ENCODE measurements at regions not wholly inside any gene's neighbourhood (a gene's known extent, or its start where the extent isn't known, plus 50 kb on each side); places are given as distances from the start of the nearest gene placed in this dataset.

DNA sequence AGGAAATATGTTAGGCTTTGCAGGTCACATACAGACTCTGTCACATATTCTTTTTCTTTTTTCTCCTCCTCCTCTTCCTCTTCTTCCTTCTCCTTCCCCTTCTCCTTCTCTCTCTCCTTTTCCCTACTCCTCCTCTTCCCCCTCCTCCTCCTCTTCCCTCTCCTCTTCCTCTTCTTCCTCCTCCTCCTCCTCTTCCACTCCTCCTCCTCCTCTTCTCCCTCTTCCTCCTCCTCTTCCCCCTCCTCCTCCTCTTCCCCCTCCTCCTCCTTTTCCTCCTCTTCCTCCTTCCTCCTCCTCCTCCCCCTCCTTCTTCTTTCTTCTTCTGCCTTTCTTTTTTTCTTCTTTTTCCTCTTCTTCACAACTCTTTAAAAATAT is 159.8 kb downstream of the KIF20B start:
- DNase-seq (ENCODE audit: low spot score), result no peak
- Mint-ChIP-seq H3K27ac (peak overlapping the region; percentile 79), H3K36me3 (ENCODE audit: low read depth) (no peaks in the 10 kb centered on the region), H3K4me1 (ENCODE audit: low read depth) (peaks cover 20% of the 10 kb centered on the region), H3K27me3 (ENCODE audit: insufficient read depth) (peaks cover 2% of the 10 kb centered on the region), H3K4me3 (peak overlapping the region; percentile 13), H3K9me3 (no peaks in the 10 kb centered on the region)
- intact Hi-C loops (cut with micrococcal nuclease), result loop anchor here (1.0 to 10.0 kb wide), 3 partner anchors 24 to 366 kb away; partner anchors contain the start of gene KIF20B

DNA sequence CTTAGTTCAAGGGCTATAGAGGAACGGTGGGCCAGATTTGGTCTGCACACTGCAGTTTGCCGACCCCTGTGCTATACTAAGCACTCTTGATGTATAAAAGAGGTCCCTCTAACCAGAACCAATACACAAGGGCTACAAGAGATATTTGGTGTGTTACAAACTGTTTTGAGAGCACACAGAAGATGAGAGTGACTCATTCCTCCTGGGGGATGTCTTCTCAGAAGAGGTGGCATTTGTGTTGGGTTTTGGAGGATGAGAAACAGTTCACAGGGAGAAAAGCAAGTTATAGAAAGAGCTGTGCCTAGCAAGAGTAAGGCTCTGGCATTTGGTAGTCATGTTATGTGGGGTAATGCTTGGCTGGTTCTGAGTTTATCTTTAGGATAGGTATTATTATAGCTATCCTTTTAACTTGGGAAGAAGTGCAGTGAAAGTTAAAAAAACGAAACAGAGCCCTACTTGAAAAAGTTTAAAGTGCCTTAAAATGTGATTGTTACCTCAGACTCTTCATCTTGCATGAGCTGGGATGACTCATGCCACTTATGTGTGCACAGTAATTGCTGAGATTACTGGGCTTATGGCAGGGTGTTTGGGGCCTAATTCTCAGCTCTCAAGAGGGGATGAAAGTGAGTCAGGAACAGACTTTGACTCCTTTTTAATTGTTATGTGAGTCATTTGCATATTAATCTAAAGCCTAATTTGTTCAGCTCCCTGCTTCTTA is 160.4 kb downstream of the KIF20B start:
- H3K4me3 Mint-ChIP-seq, result peak overlapping the region; percentile 13
- peaks cover 2% of the 10 kb centered on the region for H3K27me3 Mint-ChIP-seq (ENCODE audit: insufficient read depth)
- H3K9me3 Mint-ChIP-seq, result no peaks in the 10 kb centered on the region
- DNase-seq (ENCODE audit: low spot score), result no peak
- H3K27ac Mint-ChIP-seq, result peak overlapping the region; percentile 79
- intact Hi-C loops (cut with micrococcal nuclease), result loop anchor here (1.0 to 10.0 kb wide), 4 partner anchors 24 to 365 kb away; partner anchors contain the start of gene KIF20B
- peaks cover 20% of the 10 kb centered on the region for H3K4me1 Mint-ChIP-seq (ENCODE audit: low read depth)
- no peaks in the 10 kb centered on the region for H3K36me3 Mint-ChIP-seq (ENCODE audit: low read depth)

DNA sequence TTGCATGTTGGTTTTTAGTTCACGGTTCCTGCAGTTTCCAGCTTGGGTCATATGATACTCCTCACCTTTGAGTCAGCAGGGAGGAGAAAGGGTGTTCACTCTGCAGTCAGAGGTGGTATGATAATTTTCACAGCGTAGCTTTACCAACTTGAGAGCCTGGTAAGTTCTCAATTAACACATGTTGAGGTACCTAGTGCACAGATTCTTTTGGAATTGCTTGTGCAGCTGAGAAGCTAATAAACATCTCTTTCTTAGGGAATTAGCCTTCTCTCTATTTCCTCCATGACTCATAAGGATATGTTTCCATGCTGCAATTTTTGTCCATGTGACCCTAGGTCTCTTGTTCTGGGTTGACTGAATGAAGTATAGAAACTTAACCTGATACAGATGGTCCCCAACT is 166.6 kb downstream of the KIF20B start:
- H3K9me3 Mint-ChIP-seq, result no peaks in the 10 kb centered on the region
- no peak overlapping the region for H3K4me3 Mint-ChIP-seq
- H3K36me3 Mint-ChIP-seq (ENCODE audit: low read depth), result no peaks in the 10 kb centered on the region
- no peak for DNase-seq (ENCODE audit: low spot score)
- H3K27me3 Mint-ChIP-seq (ENCODE audit: insufficient read depth), result peaks cover 4% of the 10 kb centered on the region
- H3K27ac Mint-ChIP-seq, result no peak overlapping the region
- intact Hi-C loops (cut with micrococcal nuclease), result loop anchor here (10.0 kb wide), 1 partner anchor 163 kb away; the partner anchor contains the start of gene KIF20B
- no peaks in the 10 kb centered on the region for H3K4me1 Mint-ChIP-seq (ENCODE audit: low read depth)

DNA sequence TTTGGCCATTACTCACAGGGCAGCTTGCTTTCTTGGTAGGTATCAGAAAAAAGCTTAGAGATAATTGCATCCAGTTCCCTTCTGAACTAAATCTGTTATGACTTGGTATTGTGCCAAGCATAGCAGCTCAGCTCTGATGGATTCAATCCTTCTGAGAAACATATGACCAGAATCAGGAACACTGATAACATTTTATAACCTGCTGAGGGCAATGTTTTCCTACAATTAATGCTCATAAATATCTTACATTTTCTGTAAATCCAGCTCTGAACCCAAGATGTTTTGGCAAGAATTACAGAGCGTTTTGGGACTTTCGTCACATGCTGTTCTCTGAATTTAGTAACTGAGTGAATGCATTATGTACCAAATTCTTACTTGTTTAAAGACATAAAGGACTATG is 167.8 kb downstream of the KIF20B start:
- no peak for DNase-seq (ENCODE audit: low spot score)
- intact Hi-C loops (cut with micrococcal nuclease), result loop anchor here (10.0 kb wide), 1 partner anchor 164 kb away; the partner anchor contains the start of gene KIF20B
- Mint-ChIP-seq H3K9me3 (no peaks in the 10 kb centered on the region), H3K4me3 (no peak overlapping the region), H3K27ac (no peak overlapping the region), H3K36me3 (ENCODE audit: low read depth) (no peaks in the 10 kb centered on the region), H3K4me1 (ENCODE audit: low read depth) (no peaks in the 10 kb centered on the region), H3K27me3 (ENCODE audit: insufficient read depth) (peaks cover 8% of the 10 kb centered on the region)

DNA sequence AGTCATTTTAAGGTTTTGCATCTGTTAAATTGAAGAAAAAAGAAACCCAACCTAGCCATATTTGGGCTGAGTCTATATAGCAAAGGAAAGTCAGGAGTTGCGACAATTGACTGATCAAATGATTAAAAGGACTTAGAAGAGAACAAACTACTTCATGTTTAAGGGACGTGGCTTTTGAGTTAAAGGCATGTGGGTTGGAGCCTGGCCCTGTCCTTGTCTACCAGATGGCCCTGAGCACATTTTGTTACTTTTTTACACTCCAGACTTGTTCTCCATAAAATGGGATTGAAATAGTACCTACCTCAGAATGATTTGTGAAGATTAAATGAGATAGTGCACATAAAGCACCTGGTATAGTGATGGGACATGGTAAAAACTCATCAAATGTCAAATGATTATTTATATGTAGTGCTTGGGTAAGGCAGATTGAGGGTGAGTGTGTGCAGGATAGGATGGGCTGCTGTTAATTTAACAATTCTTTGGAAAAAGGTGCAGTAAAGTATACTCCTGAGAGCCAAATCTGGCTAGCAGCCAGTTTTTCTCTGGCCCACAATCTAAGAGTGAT is 168.3 kb downstream of the KIF20B start:
- intact Hi-C loops (cut with micrococcal nuclease), result loop anchor here (10.0 kb wide), 1 partner anchor 165 kb away; the partner anchor contains the start of gene KIF20B
- Mint-ChIP-seq H3K4me1 (ENCODE audit: low read depth) (no peaks in the 10 kb centered on the region), H3K36me3 (ENCODE audit: low read depth) (no peaks in the 10 kb centered on the region), H3K27ac (no peak overlapping the region), H3K27me3 (ENCODE audit: insufficient read depth) (peaks cover 8% of the 10 kb centered on the region), H3K4me3 (no peak overlapping the region), H3K9me3 (no peaks in the 10 kb centered on the region)
- no peak for DNase-seq (ENCODE audit: low spot score)

DNA sequence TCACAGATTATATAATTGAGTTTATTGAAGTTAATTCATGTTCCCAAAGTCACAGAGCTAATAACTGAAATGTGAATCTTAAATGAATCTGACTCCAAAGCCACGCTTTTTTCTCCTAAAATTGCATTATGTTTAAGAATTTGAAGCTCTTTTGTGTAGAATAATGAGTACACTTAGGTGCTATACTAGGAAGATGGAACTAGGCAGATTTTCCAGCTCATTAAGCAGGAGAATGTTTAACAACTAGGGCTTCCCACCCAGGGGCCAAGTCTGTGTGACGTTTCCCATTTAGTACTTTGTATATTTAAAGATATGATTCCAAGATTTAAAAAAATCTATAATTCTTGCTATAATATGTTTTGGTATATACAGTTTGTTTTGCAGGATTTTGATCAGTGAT is 169.5 kb downstream of the KIF20B start:
- no peak for DNase-seq (ENCODE audit: low spot score)
- Mint-ChIP-seq H3K36me3 (ENCODE audit: low read depth) (no peaks in the 10 kb centered on the region), H3K4me1 (ENCODE audit: low read depth) (no peaks in the 10 kb centered on the region), H3K27ac (no peak overlapping the region), H3K4me3 (no peak overlapping the region), H3K9me3 (no peaks in the 10 kb centered on the region), H3K27me3 (ENCODE audit: insufficient read depth) (peaks cover 7% of the 10 kb centered on the region)
- intact Hi-C loops (cut with micrococcal nuclease), result no loop called here

DNA sequence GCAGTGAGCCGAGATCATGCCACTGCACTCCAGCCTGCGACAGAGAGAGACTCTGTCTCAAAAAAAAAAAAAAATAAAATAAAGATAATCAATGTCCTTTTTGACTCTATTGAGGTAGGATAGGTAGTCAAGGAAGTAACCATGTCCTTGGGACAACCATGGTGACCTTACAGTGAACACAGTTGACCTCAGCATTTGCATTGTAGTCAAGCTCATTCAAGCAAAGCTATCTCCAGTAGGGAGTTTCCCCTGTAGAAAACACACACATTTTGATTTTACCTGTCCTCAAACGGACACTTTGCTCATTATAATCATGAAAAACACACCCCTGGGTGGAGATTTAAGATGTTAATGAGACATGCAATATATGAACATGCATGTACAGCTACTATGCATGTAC is 171.7 kb downstream of the KIF20B start:
- Mint-ChIP-seq H3K4me1 (ENCODE audit: low read depth) (no peaks in the 10 kb centered on the region), H3K9me3 (no peaks in the 10 kb centered on the region), H3K27ac (no peak overlapping the region), H3K27me3 (ENCODE audit: insufficient read depth) (peaks cover 7% of the 10 kb centered on the region), H3K4me3 (no peak overlapping the region), H3K36me3 (ENCODE audit: low read depth) (no peaks in the 10 kb centered on the region)
- intact Hi-C loops (cut with micrococcal nuclease), result no loop called here
- no peak for DNase-seq (ENCODE audit: low spot score)

DNA sequence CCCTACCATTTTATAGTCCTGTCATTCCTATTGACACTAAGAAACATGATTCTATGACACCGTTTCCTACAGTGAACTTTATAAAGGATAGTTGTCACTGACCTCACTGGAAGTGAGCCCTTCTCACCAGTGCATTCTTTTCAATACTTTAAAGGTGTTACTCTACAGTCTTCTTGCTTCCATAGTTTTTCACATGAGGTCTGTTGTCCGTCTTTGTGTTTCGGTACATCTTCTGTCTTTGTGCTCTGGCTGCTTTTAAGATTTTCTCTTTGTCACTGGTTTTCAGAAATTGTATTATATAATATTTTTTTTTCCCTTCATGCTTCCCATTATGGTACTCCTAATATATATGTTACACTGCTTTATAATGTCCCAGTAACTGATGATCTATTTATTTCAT is 174.2 kb downstream of the KIF20B start:
- Mint-ChIP-seq H3K27me3 (ENCODE audit: insufficient read depth) (peaks cover 9% of the 10 kb centered on the region), H3K9me3 (no peaks in the 10 kb centered on the region), H3K27ac (no peak overlapping the region), H3K4me1 (ENCODE audit: low read depth) (no peaks in the 10 kb centered on the region), H3K36me3 (ENCODE audit: low read depth) (no peaks in the 10 kb centered on the region), H3K4me3 (no peak overlapping the region)
- no peak for DNase-seq (ENCODE audit: low spot score)
- intact Hi-C loops (cut with micrococcal nuclease), result no loop called here

DNA sequence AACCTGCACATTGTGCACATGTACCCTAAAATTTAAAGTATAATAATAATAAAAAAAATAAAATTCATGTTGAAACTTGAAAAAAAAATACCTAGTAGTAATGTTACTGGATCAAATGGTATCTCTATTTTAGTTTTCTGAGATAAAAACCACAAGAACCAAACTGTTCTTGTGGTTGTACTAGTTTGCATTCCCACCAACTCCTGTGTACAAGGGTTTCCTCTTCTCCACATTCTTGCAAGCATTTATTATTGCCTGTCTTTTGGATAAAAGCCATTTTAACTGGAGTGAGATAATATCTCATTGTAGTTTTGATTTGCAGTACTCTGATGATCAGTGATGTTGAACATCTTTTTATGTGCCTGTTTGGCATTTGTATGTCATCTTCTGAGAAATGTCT is 177.7 kb downstream of the KIF20B start:
- Mint-ChIP-seq H3K27me3 (ENCODE audit: insufficient read depth) (peaks cover 22% of the 10 kb centered on the region), H3K4me1 (ENCODE audit: low read depth) (no peaks in the 10 kb centered on the region), H3K9me3 (no peaks in the 10 kb centered on the region), H3K27ac (no peak overlapping the region), H3K4me3 (no peak overlapping the region), H3K36me3 (ENCODE audit: low read depth) (no peaks in the 10 kb centered on the region)
- no peak for DNase-seq (ENCODE audit: low spot score)
- intact Hi-C loops (cut with micrococcal nuclease), result no loop called here

DNA sequence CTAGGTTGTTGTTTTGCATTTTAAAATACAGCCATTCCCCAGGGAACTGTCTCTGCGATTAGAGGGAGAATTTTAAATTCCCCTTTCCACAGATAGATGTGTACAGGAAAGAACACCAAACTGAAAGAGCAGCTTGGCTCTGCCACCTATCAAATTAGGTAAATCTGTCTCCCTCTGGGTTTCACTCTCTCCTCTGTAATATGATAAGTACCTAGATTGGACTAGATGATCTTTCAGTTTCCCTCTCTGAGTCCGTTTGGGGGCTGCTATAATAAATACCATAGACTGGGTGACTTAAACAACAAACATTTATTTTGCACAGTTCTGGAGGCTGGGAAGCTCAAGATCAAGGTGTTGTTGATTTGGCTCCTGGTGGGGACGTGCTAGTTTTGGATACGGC is 186.0 kb downstream of the KIF20B start:
- Mint-ChIP-seq H3K4me3 (no peak overlapping the region), H3K27me3 (ENCODE audit: insufficient read depth) (peaks cover 16% of the 10 kb centered on the region), H3K4me1 (ENCODE audit: low read depth) (no peaks in the 10 kb centered on the region), H3K27ac (no peak overlapping the region), H3K36me3 (ENCODE audit: low read depth) (no peaks in the 10 kb centered on the region), H3K9me3 (no peaks in the 10 kb centered on the region)
- intact Hi-C loops (cut with micrococcal nuclease), result no loop called here
- no peak for DNase-seq (ENCODE audit: low spot score)

DNA sequence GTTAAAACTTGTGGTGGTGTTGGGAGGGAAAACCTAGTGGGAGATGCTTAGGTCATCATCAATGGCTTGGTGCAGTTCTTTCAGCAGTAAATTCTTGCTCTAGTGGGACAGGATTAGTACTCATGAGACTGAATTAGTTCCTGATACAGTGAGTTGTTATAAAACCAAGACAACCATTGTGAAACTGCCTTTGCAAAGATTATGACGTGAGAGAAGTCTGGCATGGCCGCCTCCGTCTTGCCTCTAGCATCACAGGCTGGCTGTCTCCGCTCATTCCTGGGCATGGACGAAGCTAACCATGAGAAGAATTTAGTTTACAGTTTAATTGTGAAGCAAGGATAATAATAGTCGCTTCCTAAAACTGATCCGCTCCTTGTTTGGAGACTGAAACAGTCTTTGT is 186.4 kb downstream of the KIF20B start:
- Mint-ChIP-seq H3K36me3 (ENCODE audit: low read depth) (no peaks in the 10 kb centered on the region), H3K27ac (no peak overlapping the region), H3K4me3 (no peak overlapping the region), H3K27me3 (ENCODE audit: insufficient read depth) (peaks cover 12% of the 10 kb centered on the region), H3K4me1 (ENCODE audit: low read depth) (no peaks in the 10 kb centered on the region), H3K9me3 (no peaks in the 10 kb centered on the region)
- DNase-seq (ENCODE audit: low spot score), result no peak
- intact Hi-C loops (cut with micrococcal nuclease), result no loop called here

DNA sequence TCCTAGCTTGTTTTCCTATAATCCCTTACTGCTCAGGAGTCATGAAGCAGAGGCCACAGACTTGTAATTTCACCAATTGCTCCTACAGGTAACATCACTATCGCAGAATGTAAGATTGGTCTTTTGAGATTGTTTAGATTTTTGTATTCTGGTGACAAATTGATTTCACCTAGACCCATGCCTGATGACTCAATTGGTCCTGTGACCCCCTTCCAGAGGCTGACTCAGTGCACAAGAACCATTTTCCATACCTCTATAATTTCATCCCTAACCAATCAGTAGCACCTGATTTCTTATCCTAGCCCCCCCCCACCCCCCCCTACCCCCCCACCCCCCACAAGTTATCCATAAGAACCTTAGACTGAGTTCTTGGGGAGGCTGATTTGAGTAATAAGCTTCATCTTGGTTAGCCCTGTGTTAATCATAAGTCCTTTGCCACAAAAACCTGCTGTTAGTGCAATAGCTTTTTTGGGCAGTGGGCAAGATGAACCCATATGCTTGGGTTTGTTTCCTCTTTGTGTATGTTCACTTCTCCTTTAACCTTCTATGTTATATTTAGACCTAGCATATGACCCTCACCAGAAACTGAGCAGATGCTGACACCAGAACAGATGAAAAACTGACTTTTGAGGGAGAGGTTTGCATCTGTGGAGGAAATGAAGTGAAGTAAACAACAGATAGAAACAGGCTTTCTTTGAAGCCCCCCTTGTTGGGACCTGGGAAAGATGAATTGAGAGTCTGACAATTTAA is 187.1 kb downstream of the KIF20B start:
- H3K27ac Mint-ChIP-seq, result no peak overlapping the region

DNA sequence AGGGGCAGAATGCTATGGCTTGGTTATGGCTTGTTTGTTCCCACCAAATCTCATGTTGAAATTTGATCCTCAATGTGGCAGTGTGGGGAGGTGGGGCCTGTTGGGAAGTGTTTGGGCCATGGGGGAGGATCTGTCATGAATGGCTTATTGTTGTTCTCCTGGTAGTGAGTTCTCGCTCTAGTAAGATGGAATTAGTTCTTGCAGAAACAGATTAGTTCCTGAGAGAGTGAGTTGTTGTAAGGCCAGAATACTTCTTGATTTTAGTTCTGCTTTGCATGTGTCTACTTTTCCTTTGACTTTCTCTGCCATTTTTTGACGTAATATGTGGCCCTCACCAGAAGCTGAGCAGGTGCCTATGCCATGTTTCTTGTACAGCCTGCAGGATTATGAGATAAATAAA is 188.2 kb downstream of the KIF20B start:
- no peaks in the 10 kb centered on the region for H3K4me1 Mint-ChIP-seq (ENCODE audit: low read depth)
- H3K27ac Mint-ChIP-seq, result no peak overlapping the region
- no peak for DNase-seq (ENCODE audit: low spot score)
- no peaks in the 10 kb centered on the region for H3K36me3 Mint-ChIP-seq (ENCODE audit: low read depth)
- no peak overlapping the region for H3K4me3 Mint-ChIP-seq
- H3K9me3 Mint-ChIP-seq, result no peaks in the 10 kb centered on the region
- intact Hi-C loops (cut with micrococcal nuclease), result no loop called here
- H3K27me3 Mint-ChIP-seq (ENCODE audit: insufficient read depth), result peaks cover 13% of the 10 kb centered on the region

More for the DNA sequence above, 187.1 kb downstream of the KIF20B start:
- DNase-seq (ENCODE audit: low spot score), result no peak
- Mint-ChIP-seq H3K4me1 (ENCODE audit: low read depth) (no peaks in the 10 kb centered on the region), H3K27me3 (ENCODE audit: insufficient read depth) (peaks cover 12% of the 10 kb centered on the region), H3K4me3 (no peak overlapping the region), H3K9me3 (no peaks in the 10 kb centered on the region), H3K36me3 (ENCODE audit: low read depth) (no peaks in the 10 kb centered on the region)
- intact Hi-C loops (cut with micrococcal nuclease), result no loop called here
